ENCODE measurements at regions not wholly inside any gene's neighbourhood (a gene's known extent, or its start where the extent isn't known, plus 50 kb on each side); places are given as distances from the start of the nearest gene placed in this dataset.

DNA sequence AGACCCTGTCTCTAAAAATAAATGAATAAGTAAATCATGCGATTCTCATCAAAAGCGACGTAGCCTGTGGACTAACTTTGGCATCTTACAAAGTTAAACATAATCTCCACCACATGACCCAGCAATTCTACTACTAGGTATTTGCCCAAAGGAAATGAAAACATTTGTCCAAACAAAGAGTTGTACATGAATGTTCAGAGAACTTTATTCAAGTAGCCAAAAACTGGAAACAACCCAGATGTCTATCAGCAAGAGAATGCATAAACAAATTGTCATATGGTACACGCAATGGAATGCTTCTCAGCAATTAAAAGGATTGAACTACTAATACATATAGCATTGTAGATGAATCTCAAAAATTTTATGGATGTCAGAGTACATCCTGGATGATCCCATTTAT, 82.6 kb downstream of the ADRB2 start:
- Histone ChIP-seq H3T11ph (ENCODE audit: low read length) (no peak overlapping the region), H2AFZ (ENCODE audit: low read length) (no peak overlapping the region), H3K79me2 (ENCODE audit: insufficient read depth, low read length) (no peaks in the 10 kb centered on the region), H3K4me2 (ENCODE audit: insufficient read depth, insufficient read length, low read length) (no peak overlapping the region), H4K5ac (ENCODE audit: insufficient read length, low read depth, low read length) (no peak overlapping the region), H4K20me1 (ENCODE audit: control insufficient read depth, insufficient read depth, insufficient read length) (no peaks in the 10 kb centered on the region), H4K91ac (ENCODE audit: insufficient read length, low read depth, low read length) (no peak overlapping the region), H4K8ac (replicated peaks; ENCODE audit: insufficient read length, low read depth, low read length) (no peak overlapping the region), H3K9me3 (ENCODE audit: control insufficient read depth, low read depth, low read length) (no peaks in the 10 kb centered on the region), H2BK5ac (ENCODE audit: insufficient read length, low read length) (no peak overlapping the region), H3K56ac (ENCODE audit: insufficient read length, low read depth, low read length) (no peak overlapping the region), H3K18ac (ENCODE audit: insufficient read length, low read depth, low read length) (no peak overlapping the region), H3K79me1 (ENCODE audit: insufficient read depth, low read depth, low read length, poor library complexity, severe bottlenecking) (no peaks in the 10 kb centered on the region), H3K23ac (ENCODE audit: insufficient read length, low read depth, low read length) (no peak overlapping the region), H2BK12ac (ENCODE audit: insufficient read length, low read depth, low read length) (no peak overlapping the region), H2BK15ac (ENCODE audit: low read depth, low read length) (no peak overlapping the region), H3K14ac (ENCODE audit: insufficient read depth, low read length) (no peak overlapping the region), H2BK120ac (ENCODE audit: low read depth, low read length, poor library complexity, severe bottlenecking) (no peak overlapping the region), H3K4ac (ENCODE audit: low read depth, low read length) (no peak overlapping the region), H2AK5ac (ENCODE audit: insufficient read length, low read length) (no peak overlapping the region), H3K4me1 (ENCODE audit: insufficient read depth, low read length) (peaks cover 10% of the 10 kb centered on the region; the same call in 1 of the 2 replicates), H3K23me2 (ENCODE audit: insufficient read length, low read depth, low read length, poor library complexity, severe bottlenecking) (no peaks in the 10 kb centered on the region), H3K27me3 (ENCODE audit: insufficient read depth, low read length) (no peaks in the 10 kb centered on the region), H3K27ac (ENCODE audit: insufficient read length, low read depth, low read length) (no peak overlapping the region), H2BK20ac (ENCODE audit: low read depth, low read length, poor library complexity, severe bottlenecking) (no peak overlapping the region), H3K9ac (ENCODE audit: extremely low read depth, insufficient read length, low read length) (no peak overlapping the region)
- no peak for TF ChIP-seq CTCF (conservative IDR thresholded peaks at IDR 0.05)
- Mint-ChIP-seq H3K4me3 (no peak overlapping the region; a peak in 1 of 5 replicates), H3K27me3 (ENCODE audit: low read depth) (no peaks in the 10 kb centered on the region), H3K27ac (no peak overlapping the region), H3K4me1 (peaks cover 33 to 37% of the 10 kb centered on the region in 2 experiments), H3K36me3 (ENCODE audit: insufficient read depth in 1 of 3, low read depth in 3 of 3) (no peaks in the 10 kb centered on the region), H3K9me3 (no peaks in the 10 kb centered on the region)
- no CpG with 5 or more reads among the region's 4 CpGs for WGBS (ENCODE audit: extremely low coverage, insufficient read length, low lambda C conversion rate)
- DNase-seq, result no peak
